Keratinocyte (primary cell): ENCODE measurements at regions not wholly inside any gene's neighbourhood (a gene's known extent, or its start where the extent isn't known, plus 50 kb on each side); places are given as distances from the start of the nearest gene placed in this dataset.

Source experiments
- EZH2 ChIP-seq: IDR thresholded peaks from one replicate; pipeline ENCODE4 v1.6.1; 2012; ENCODE audit warnings: inconsistent platforms, mild to moderate bottlenecking, low read length, moderate library complexity
- TF ChIP-seq, protein P1 (sequence below), 3 experiments: IDR thresholded peaks in 1 of 3; conservative IDR thresholded peaks in 1 of 3; optimal IDR thresholded peaks in 1 of 3; 2 replicates in 2 of 3; 3 replicates in 1 of 3; pipeline versions ENCODE3 to v1.5.1; 2011; ENCODE audit warnings: low read length in 3 of 3, mild to moderate bottlenecking in 3 of 3, moderate library complexity in 2 of 3, control low read depth in 1 of 3, inconsistent platforms in 1 of 3; ENCODE audit not compliant: insufficient read depth in 2 of 3; ENCODE audit errors: extremely low read depth in 1 of 3

DNA sequence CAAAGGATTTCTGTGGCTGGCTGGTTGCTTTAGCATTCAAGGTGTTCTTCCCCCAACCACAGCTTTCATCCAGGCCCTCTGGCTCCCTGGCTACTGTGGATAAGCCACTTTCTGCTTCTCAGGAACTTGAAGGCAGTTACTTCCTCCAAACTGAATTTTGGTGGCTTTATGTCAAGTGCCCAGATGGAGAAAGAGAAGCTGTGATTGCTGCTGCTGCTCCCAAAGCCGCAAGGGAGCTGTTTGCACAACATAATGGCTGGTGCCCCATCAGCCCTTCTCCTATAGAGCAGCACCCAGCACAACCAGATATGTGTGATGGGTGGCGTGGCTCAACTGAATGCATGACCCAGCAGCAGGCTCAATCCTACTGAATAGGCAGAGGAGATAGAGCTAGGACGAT is 465.2 kb downstream of the MAFB start:
- TF ChIP-seq, protein P1, sequence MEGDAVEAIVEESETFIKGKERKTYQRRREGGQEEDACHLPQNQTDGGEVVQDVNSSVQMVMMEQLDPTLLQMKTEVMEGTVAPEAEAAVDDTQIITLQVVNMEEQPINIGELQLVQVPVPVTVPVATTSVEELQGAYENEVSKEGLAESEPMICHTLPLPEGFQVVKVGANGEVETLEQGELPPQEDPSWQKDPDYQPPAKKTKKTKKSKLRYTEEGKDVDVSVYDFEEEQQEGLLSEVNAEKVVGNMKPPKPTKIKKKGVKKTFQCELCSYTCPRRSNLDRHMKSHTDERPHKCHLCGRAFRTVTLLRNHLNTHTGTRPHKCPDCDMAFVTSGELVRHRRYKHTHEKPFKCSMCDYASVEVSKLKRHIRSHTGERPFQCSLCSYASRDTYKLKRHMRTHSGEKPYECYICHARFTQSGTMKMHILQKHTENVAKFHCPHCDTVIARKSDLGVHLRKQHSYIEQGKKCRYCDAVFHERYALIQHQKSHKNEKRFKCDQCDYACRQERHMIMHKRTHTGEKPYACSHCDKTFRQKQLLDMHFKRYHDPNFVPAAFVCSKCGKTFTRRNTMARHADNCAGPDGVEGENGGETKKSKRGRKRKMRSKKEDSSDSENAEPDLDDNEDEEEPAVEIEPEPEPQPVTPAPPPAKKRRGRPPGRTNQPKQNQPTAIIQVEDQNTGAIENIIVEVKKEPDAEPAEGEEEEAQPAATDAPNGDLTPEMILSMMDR (optimal IDR thresholded peaks at IDR 0.05 in 1 of 3, IDR thresholded peaks at IDR 0.05 in 1 of 3, conservative IDR thresholded peaks at IDR 0.05 in 1 of 3; ENCODE audit: extremely low read depth in 1 of 3, insufficient read depth in 2 of 3, low read length in 3 of 3): no peak
- no peak for TF ChIP-seq EZH2
